IMR-90 (cell line): ENCODE measurements at regions not wholly inside any gene's neighbourhood (a gene's known extent, or its start where the extent isn't known, plus 50 kb on each side); places are given as distances from the start of the nearest gene placed in this dataset.

Source experiments
- ATAC-seq: fragments of 200-7000 bp; cut with Tn5 transposase; 2 replicates; pipeline ENCODE4 v1.9.1; 2020; ENCODE audit warnings: low read depth, mild to moderate bottlenecking, moderate library complexity
- BruUV-seq: library from RNA; stranded (reverse); fragments of 400-500 nt; replicated peaks from 2 replicates; lab custom pipeline; 2021; lab: Mats Ljungman, UMichigan
- CTCF ChIA-PET: fragments of 300-600 bp; formaldehyde crosslinking; extraction: SDS; loops from one replicate; lab custom pipeline; 2021; ENCODE audit warnings: antibody characterized with exemption; lab: Yijun Ruan, JAX
- POLR2A ChIA-PET: fragments of 300-600 bp; sonication (Branson Sonifier 250); formaldehyde crosslinking; loops from one replicate; lab custom pipeline; 2022; ENCODE audit warnings: antibody characterized with exemption; ENCODE audit not compliant: unreplicated experiment; lab: Charles Lee
- DNase-seq: peaks from one replicate; pipeline ENCODE4 v3.0.0; 2013
- H2AFZ ChIP-seq: replicated peaks from 2 replicates; pipeline ENCODE3; 2013; ENCODE audit warnings: low read length, mild to moderate bottlenecking; ENCODE audit not compliant: poor library complexity
- H2AK5ac ChIP-seq: 2 replicates; pipeline ENCODE4 v1.6.1; 2013; ENCODE audit warnings: low read depth, low read length, inconsistent platforms
- H2AK9ac ChIP-seq: replicated peaks from 2 replicates; pipeline ENCODE3; 2013; ENCODE audit warnings: mild to moderate bottlenecking, low read depth, low read length, moderate library complexity; ENCODE audit not compliant: poor library complexity
- H2BK120ac ChIP-seq: 2 replicates; pipeline ENCODE4 v1.6.1; 2013; ENCODE audit warnings: low read depth, low read length, inconsistent platforms
- H2BK15ac ChIP-seq: 3 replicates; pipeline ENCODE4 v1.6.1; 2013; ENCODE audit warnings: low read depth, low read length, inconsistent platforms
- H2BK20ac ChIP-seq: 2 replicates; pipeline ENCODE4 v1.6.1; 2013; ENCODE audit warnings: low read depth, mild to moderate bottlenecking, inconsistent platforms, low read length, moderate library complexity
- H2BK5ac ChIP-seq: 2 replicates; pipeline ENCODE4 v1.6.1; 2013; ENCODE audit warnings: mild to moderate bottlenecking, low read depth, low read length, inconsistent platforms; ENCODE audit not compliant: poor library complexity, severe bottlenecking
- H3K14ac ChIP-seq: replicated peaks from 2 replicates; pipeline ENCODE4 v1.6.1; 2013; ENCODE audit warnings: low read depth, low read length, inconsistent platforms
- H3K18ac ChIP-seq: 2 replicates; pipeline ENCODE4 v1.6.1; 2013; ENCODE audit warnings: low read depth, low read length, control low read depth
- H3K23ac ChIP-seq: 2 replicates; pipeline ENCODE4 v1.6.1; 2013; ENCODE audit warnings: low read depth, low read length, inconsistent platforms
- H3K27ac ChIP-seq: 2 replicates; pipeline ENCODE4 v1.5.1; 2013; ENCODE audit warnings: mild to moderate bottlenecking, control low read depth, low read length; ENCODE audit not compliant: insufficient read depth
- H3K27me3 ChIP-seq: 2 replicates; pipeline ENCODE4 v1.6.1; 2013; ENCODE audit warnings: low read length; ENCODE audit not compliant: control insufficient read depth, insufficient read depth
- H3K36me3 ChIP-seq: 2 replicates; pipeline ENCODE4 v1.6.1; 2013; ENCODE audit warnings: low read length, mixed read lengths; ENCODE audit not compliant: control insufficient read depth, insufficient read depth
- H3K4ac ChIP-seq: 2 replicates; pipeline ENCODE4 v1.6.1; 2013; ENCODE audit warnings: low read depth, low read length, inconsistent platforms
- H3K4me1 ChIP-seq: 2 replicates; pipeline ENCODE4 v1.6.1; 2013; ENCODE audit warnings: low read length, mixed read lengths; ENCODE audit not compliant: control insufficient read depth, insufficient read depth
- H3K4me2 ChIP-seq: 2 replicates; pipeline ENCODE4 v1.6.1; 2013; ENCODE audit warnings: low read depth, mild to moderate bottlenecking, control low read depth, low read length, moderate library complexity
- H3K4me3 ChIP-seq: 2 replicates; pipeline ENCODE4 v1.5.1; 2013; ENCODE audit warnings: low read depth, mild to moderate bottlenecking, control low read depth, low read length, moderate library complexity; ENCODE audit not compliant: insufficient read depth
- H3K56ac ChIP-seq: 2 replicates; pipeline ENCODE4 v1.6.1; 2013; ENCODE audit warnings: low read length, inconsistent platforms; ENCODE audit not compliant: insufficient read depth; ENCODE audit errors: extremely low read depth
- H3K79me1 ChIP-seq, 2 experiments: 2 replicates each; pipeline ENCODE4 v1.6.1; 2013; ENCODE audit warnings: low read length in 2 of 2, inconsistent platforms in 1 of 2, low read depth in 1 of 2
- H3K9ac ChIP-seq: 2 replicates; pipeline ENCODE4 v1.6.1; 2013; ENCODE audit warnings: low read depth, low read length, control low read depth
- H3K9me1 ChIP-seq: 2 replicates; pipeline ENCODE4 v1.6.1; 2013; ENCODE audit warnings: low read length, inconsistent platforms; ENCODE audit not compliant: insufficient read depth
- H3K9me3 ChIP-seq: 2 replicates; pipeline ENCODE4 v1.6.1; 2013; ENCODE audit warnings: low read length; ENCODE audit not compliant: control insufficient read depth, insufficient read depth
- H4K20me1 ChIP-seq: 2 replicates; pipeline ENCODE4 v1.6.1; 2013; ENCODE audit warnings: low read length, inconsistent platforms; ENCODE audit not compliant: insufficient read depth
- H4K5ac ChIP-seq: 2 replicates; pipeline ENCODE4 v1.6.1; 2013; ENCODE audit warnings: mild to moderate bottlenecking, low read depth, low read length, control low read depth
- H4K8ac ChIP-seq, 2 experiments: 2 replicates each; pipeline ENCODE4 v1.6.1; 2013; ENCODE audit warnings: low read depth in 2 of 2, low read length in 2 of 2, control low read depth in 1 of 2, inconsistent platforms in 1 of 2
- H4K91ac ChIP-seq: 2 replicates; pipeline ENCODE4 v1.6.1; 2013; ENCODE audit warnings: low read depth, low read length, inconsistent platforms; ENCODE audit not compliant: insufficient read depth
- MAFK ChIP-seq: IDR thresholded peaks from 2 replicates; pipeline ENCODE4 v1.6.1; 2012; ENCODE audit warnings: low read depth, low read length, improper control_type of control experiment
- MXI1 ChIP-seq: IDR thresholded peaks from 2 replicates; pipeline ENCODE4 v1.6.1; 2012; ENCODE audit warnings: low read depth, mild to moderate bottlenecking, low read length, moderate library complexity, borderline replicate concordance
- WGBS, 2 experiments: methylation state at CpG; one replicate each; pipeline versions ENCODE4 v1.1.5 to v1.1.7; 2013; ENCODE audit warnings: missing lambda C conversion rate in 2 of 2; ENCODE audit not compliant: insufficient read length in 1 of 2; ENCODE audit errors: extremely low coverage in 2 of 2; 5-methylcytosine and 5-hydroxymethylcytosine counted together
- dilution Hi-C: fragments of 300-500 bp; cut with HindIII; formaldehyde crosslinking; loops from one replicate; pipeline ENCODE4 v1.14.3; 2018; ENCODE audit warnings: low sequenced_read_pairs; ENCODE audit not compliant: unreplicated experiment
- in situ Hi-C: fragments of 300-500 bp; cut with MboI; formaldehyde crosslinking; loops from 3 replicates; pipeline ENCODE4 v1.14.3; 2019; ENCODE audit warnings: low sequenced_read_pairs, inconsistent platforms, mixed read lengths
- intact Hi-C: fragments of 100-400 bp; cut with micrococcal nuclease; formaldehyde crosslinking; loops from 2 replicates; pipeline ENCODE4 v1.10.0; 2022

- no peak overlapping the region for H3K9ac ChIP-seq
- H4K5ac ChIP-seq: no peak overlapping the region
- no peak overlapping the region for H2BK20ac ChIP-seq
- H3K4me1 ChIP-seq: no peaks in the 10 kb centered on the region
- H2BK5ac ChIP-seq: no peak overlapping the region
- H3K4me2 ChIP-seq: no peak overlapping the region
- no peak overlapping the region for H3K4ac ChIP-seq
- DNase-seq (no peak), ATAC-seq (no peak)
- H3K9me3 ChIP-seq: no peaks in the 10 kb centered on the region
- POLR2A ChIA-PET: no interaction called here
- H4K20me1 ChIP-seq: no peaks in the 10 kb centered on the region
- TF ChIP-seq MXI1: no peak
- TF ChIP-seq MAFK: peak; percentile 64
- intact Hi-C loops (no loop called here), in situ Hi-C loops (no loop called here), dilution Hi-C loops (no loop called here)
- no peak overlapping the region for H4K8ac ChIP-seq
- H3K36me3 ChIP-seq: no peaks in the 10 kb centered on the region
- H3K27me3 ChIP-seq: no peaks in the 10 kb centered on the region
- no peak overlapping the region for H3K27ac ChIP-seq
- no peak overlapping the region for H2BK120ac ChIP-seq
- no peaks in the 10 kb centered on the region for H3K9me1 ChIP-seq
- no peak overlapping the region for H4K91ac ChIP-seq
- no peak overlapping the region for H2BK15ac ChIP-seq
- no CpG with 5 or more reads among the region's 2 CpGs for WGBS, 2 experiments
- H3K79me1 ChIP-seq: no peaks in the 10 kb centered on the region
- CTCF ChIA-PET: interaction anchor here (1.0 kb wide), 1 partner anchor 17 kb away, joined by 4 read pairs; no protein-coding TSS in a partner anchor
- no peak overlapping the region for H2AK9ac ChIP-seq
- no peak overlapping the region for H3K4me3 ChIP-seq
- H3K56ac ChIP-seq: no peak overlapping the region
- no peak overlapping the region for H3K18ac ChIP-seq
- no TSS peak for BruUV-seq
- no peak overlapping the region for H3K14ac ChIP-seq
- no peak overlapping the region for H2AK5ac ChIP-seq
- no peak overlapping the region for H2AFZ ChIP-seq
- no peak overlapping the region for H3K23ac ChIP-seq
These were observed 458.6 kb upstream of the ZNF385D start for GRCh38 chr3:22209578-22209977.
